BE2C (cell line): ENCODE measurements at regions not wholly inside any gene's neighbourhood (a gene's known extent, or its start where the extent isn't known, plus 50 kb on each side); places are given as distances from the start of the nearest gene placed in this dataset.

Experiments
- DNase-seq: peaks from one replicate; pipeline ENCODE4 v3.0.0-alpha.2; 2020
- H3K27me3 ChIP-seq: fragments of 250-450 bp; sonication (Bioruptor Pico); 2 replicates; pipeline ENCODE4 v1.5.1; 2020; ENCODE audit warnings: mild to moderate bottlenecking
- H3K36me3 ChIP-seq: fragments of 250-450 bp; sonication (Bioruptor Pico); 2 replicates; pipeline ENCODE4 v1.5.1; 2020; ENCODE audit warnings: mild to moderate bottlenecking
- H3K4me1 ChIP-seq: fragments of 250-450 bp; sonication (Bioruptor Pico); 2 replicates; pipeline ENCODE4 v1.5.1; 2020
- H3K4me3 ChIP-seq: 2 replicates; pipeline ENCODE4 v1.5.1; 2011; ENCODE audit warnings: low read depth, low read length
- H3K9me3 ChIP-seq: fragments of 250-450 bp; sonication (Bioruptor Pico); 2 replicates; pipeline ENCODE4 v1.5.1; 2020
- CTCF ChIP-seq: IDR thresholded peaks from 2 replicates; pipeline ENCODE4 v1.5.1; 2012; ENCODE audit warnings: mild to moderate bottlenecking, low read depth, low read length

GRCh38 chr14:76706811-76707210, 54.5 kb upstream of the VASH1 start:
- Histone ChIP-seq H3K4me1 (no peaks in the 10 kb centered on the region), H3K27me3 (no peaks in the 10 kb centered on the region), H3K9me3 (no peaks in the 10 kb centered on the region), H3K36me3 (no peaks in the 10 kb centered on the region), H3K4me3 (no peak overlapping the region)
- no peak for DNase-seq
- TF ChIP-seq CTCF = no peak

- H3K4me3 ChIP-seq = no peak overlapping the region
- DNase-seq = no peak
- H3K36me3 ChIP-seq = no peaks in the 10 kb centered on the region
- H3K9me3 ChIP-seq = no peaks in the 10 kb centered on the region
- no peaks in the 10 kb centered on the region for H3K4me1 ChIP-seq
- no peak for TF ChIP-seq CTCF
- H3K27me3 ChIP-seq = no peaks in the 10 kb centered on the region
Observed at GRCh38 chr14:76708028-76708427, 53.2 kb upstream of the VASH1 start.

- Histone ChIP-seq H3K4me1 (no peaks in the 10 kb centered on the region), H3K4me3 (no peak overlapping the region), H3K36me3 (no peaks in the 10 kb centered on the region), H3K9me3 (no peaks in the 10 kb centered on the region), H3K27me3 (no peaks in the 10 kb centered on the region)
- no peak for TF ChIP-seq CTCF
- DNase-seq = no peak
Observed at GRCh38 chr14:76708771-76709170, 52.5 kb upstream of the VASH1 start.

DNA sequence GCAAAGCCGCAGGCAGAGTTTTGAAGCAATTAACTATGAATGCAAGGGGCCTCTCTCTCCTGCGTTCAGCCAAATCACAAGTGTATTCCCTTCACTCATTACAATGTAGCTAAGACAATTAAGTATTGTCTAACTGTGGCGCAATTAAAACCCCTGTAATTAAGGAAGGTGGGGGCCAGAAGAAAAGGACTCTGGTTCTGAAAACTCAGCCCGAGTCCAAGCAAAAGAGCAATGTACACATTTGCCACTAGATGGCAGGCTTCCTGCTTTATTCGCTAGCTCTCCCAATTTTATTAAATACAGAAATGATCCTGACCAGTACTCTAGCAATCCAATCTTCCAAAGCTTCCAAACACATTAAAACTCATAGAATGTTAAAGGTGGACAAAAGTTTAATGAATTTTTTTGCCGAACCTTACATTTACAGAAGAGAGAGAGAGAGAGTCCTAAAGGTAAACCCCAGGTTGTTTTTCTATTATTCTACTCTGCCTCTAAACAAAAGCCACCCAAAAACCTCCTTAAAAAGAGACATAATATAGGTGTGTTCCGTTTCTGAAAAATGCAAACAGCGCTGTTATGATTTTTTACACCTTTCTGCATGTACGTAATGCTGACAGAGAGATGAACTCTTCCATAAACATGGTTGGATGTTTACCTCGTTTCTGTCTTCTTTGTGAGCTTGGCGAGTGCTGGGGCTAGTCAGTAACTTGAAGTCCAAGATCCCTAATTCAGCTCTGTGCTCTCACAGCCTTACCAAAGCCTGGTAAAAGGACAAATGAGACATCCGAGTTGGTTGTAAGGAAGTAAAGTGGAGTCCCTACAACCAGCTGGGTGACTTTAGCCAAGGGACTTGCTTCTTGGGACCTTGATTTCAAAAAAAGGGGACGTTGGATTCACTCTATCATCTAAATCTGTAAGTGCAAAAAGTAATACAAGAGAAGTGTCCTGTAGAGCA, 50.9 kb upstream of the VASH1 start:
- H3K36me3 ChIP-seq = no peaks in the 10 kb centered on the region
- peaks cover under 1% of the 10 kb centered on the region; the same call in 1 of the 2 replicates for H3K4me1 ChIP-seq
- peak; percentile 82 for TF ChIP-seq CTCF
- H3K4me3 ChIP-seq = no peak overlapping the region
- DNase-seq = peak; percentile 44
- H3K9me3 ChIP-seq = no peaks in the 10 kb centered on the region
- no peaks in the 10 kb centered on the region for H3K27me3 ChIP-seq
